NT2/D1 (cell line): ENCODE measurements at regions not wholly inside any gene's neighbourhood (a gene's known extent, or its start where the extent isn't known, plus 50 kb on each side); places are given as distances from the start of the nearest gene placed in this dataset.

Experiments
- YY1 ChIP-seq: IDR thresholded peaks from 2 replicates; pipeline ENCODE4 v1.6.1; 2011; ENCODE audit not compliant: insufficient read length, insufficient read depth
- ZNF274 ChIP-seq: IDR thresholded peaks from 2 replicates; pipeline ENCODE4 v1.6.1; 2011; ENCODE audit warnings: mild to moderate bottlenecking, low read depth, low read length

DNA sequence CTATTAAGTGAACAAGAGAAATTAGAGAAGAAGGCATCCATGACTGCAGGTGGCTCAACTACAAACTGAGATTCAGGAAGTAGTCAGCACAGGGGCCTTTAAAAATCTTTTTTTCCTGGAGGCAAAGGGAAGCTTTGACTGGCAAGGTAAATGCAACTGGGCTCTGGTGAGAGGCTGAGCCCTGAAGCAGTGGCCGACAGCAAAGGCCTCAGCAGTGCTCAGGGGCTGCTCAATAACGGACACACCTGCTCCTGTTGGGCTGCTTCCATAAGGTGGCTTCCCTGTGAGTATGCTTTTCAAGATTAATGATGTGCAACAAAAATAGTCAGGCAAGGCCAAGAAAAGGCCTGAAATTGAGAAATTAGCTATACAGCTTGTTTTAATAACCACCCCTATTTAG, 134.2 kb upstream of the RGMB start:
- TF ChIP-seq ZNF274 (no peak), YY1 (no peak)
